ENCODE measurements at regions not wholly inside any gene's neighbourhood (a gene's known extent, or its start where the extent isn't known, plus 50 kb on each side); places are given as distances from the start of the nearest gene placed in this dataset.

DNA sequence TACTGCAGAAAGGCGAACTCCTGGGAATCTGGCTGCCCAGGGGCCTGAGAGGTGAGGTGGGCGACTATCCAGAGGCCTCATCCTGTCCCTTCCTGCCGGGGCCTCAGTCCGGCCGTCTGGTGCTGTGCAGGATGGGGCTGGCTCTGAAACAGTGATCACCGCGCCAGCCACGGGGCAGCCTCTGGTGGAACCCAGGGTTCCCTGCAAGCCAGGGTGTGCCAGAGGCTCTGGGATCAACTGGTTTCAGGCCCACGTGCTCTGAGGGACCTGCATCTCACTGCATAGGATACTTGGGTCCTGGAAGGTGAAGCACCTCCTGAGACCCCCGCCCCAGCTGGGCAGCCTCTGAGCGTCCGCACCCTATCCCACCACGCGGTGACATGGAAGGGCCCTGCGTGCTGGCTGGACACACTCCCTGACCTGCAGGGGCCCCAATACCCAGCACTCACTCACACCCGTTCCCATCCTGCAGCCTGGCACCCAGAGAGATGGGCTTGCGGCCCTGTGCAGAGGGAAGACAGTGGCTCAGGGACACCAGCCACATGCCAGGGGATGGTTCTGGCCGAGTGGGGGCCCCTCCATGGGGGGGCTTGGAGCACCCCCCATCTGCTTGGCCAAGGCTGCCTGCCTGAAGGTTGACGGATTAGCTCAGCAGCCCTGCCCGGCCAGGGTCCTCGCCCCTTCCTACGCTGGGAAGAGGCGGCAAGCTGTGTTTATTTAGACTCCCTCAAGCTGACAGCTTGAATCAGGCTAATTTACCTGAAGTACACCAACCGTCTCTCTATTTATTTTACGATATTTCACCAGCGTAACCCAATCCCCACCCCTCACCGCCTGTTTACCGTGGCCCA lies 64.3 kb upstream of the TTC34 start:
- no peak for DNase-seq (ENCODE audit: low read depth)

GRCh38 chr1:2866422-2867086 lies 65.1 kb upstream of the TTC34 start:
- DNase-seq (ENCODE audit: low read depth): no peak

DNA sequence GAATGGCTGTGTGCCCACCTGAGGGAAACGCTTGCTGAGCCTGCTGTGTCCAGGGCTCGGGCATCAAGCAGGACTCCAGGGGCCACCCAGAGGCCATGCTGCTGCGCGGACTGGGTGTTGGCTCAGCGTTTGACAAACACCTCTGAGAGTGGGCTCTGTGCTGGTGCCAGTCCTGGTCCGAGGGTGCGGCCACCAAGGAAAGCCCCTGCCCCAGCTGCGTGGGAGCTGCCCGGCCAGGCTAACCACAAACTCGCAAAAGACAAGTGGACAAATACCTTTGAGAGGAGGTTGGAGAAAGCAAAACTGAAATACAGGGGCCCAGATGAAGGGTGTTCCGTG lies 65.6 kb upstream of the TTC34 start:
- no peak for DNase-seq (ENCODE audit: low read depth)

GRCh38 chr1:2867861-2868260 lies 66.4 kb upstream of the TTC34 start:
- DNase-seq (ENCODE audit: low read depth): no peak

DNA sequence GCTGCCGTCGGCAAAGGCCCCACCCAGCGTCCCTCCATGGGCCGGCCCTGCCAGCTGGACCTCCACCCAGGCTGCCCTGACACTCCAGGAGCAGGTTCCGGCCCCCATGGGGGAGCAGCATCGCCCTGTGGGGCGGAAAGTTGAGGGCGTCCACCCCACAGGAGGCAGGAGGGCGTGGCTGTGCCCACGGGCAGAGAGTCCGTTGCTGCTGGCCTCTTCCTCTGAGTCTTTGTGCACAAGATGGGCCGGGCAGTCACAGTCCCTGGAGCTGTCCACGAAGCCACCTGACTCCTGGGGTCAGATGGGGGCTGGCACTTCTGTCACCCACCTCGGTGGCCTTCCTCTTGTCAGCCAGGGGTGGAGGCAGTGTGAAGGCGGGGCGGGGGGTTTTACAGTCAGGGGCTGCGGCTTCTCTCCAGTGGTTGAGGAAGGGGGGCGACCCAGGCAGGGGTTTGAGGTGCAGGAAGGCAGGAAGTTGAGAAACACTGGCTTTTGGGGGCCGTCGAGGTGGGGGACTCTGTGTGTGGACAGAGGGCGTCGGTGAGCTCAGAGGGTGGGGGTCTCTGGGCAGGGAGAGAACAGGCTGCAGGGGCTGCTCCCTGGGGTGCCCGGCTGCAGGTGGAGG lies 67.2 kb upstream of the TTC34 start:
- no peak for DNase-seq (ENCODE audit: low read depth)

- DNase-seq (ENCODE audit: low read depth): no peak
These were observed 69.8 kb upstream of the TTC34 start for GRCh38 chr1:2871246-2871815.

DNA sequence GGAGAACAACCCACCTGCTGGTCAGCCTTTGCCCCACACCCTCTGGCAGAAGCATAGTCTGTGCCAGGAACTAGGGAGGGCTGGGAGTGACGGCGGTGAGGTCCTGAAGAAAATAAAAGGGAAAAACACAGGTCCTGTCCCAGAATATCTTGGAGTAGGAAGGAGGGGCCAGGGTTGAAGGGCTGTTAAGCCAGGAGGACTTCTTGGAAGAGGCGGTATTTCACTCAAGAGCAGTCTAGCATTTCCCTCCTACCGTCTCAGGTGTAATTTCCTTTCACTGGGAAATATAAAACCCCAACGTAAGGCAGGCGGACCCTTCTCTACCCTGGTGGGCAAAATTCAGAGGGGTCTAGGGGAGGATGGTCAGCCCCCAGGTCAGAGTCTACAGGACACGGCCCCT lies 72.7 kb upstream of the TTC34 start:
- no peak for DNase-seq (ENCODE audit: low read depth)

DNA sequence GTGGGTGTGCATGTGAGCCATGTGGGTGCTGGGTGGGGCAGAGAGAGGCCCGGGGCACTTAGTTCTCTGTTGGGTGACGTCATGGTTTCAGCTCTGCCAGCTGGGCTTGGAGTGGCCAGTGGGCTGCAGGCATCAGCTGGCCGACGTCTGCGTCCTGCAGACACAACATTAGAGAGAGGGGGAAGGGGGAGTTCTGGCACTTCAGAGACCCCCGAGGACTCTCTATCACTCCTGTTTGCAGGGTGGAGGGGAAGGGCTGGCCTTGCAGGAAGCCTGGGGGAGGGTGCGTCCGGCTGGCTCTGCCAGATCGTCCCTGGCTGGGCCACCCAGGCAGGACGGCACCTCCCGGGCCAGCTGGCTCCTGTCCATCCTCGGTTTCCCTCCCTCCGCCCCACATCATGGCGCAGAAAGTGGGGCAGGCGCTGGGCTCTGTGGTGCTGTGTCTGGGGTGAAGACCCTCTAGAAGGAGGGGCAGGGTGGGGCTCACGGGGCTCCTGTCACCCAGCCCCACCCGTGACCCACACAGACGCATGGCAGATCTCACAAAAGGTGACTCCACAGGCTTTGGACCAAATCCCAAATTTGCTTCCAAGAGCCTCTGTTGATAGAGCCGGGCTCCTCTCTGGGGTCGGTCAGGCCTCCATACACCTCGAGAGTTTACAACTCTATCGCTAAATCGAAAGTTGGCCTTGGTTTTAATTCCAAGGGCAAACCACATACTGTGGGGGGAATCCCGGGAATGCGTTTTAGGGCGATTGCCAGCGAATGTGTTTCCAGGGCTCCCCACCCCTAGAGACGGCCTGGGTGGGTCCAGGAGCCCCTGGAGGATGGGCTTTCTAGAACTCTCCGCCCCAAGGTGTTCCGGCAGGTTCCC lies 73.4 kb upstream of the TTC34 start:
- no peak for DNase-seq (ENCODE audit: low read depth)

- no peak for DNase-seq (ENCODE audit: low read depth)
These were observed 74.4 kb upstream of the TTC34 start for GRCh38 chr1:2875707-2876561.

DNA sequence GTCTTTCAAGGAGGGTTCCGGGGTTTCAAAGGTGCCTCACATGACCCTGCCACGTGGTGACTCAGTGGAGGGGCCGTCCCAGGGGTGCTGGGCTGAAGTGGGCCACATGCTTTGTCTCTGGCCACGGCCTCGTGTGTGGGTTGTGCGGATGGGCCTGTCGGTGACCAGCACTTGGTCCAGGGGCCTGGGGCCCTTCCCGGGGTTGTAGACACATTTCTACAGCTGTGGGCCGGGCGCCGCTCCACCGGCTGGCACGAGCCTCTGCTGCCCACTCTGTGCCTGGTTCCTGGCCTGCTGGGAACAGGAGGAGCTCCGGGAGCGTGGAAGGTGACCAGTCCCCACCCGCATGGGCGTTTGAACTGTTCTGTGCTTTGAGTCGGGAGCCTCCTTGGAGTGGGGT lies 75.4 kb upstream of the TTC34 start:
- no peak for DNase-seq (ENCODE audit: low read depth)

DNA sequence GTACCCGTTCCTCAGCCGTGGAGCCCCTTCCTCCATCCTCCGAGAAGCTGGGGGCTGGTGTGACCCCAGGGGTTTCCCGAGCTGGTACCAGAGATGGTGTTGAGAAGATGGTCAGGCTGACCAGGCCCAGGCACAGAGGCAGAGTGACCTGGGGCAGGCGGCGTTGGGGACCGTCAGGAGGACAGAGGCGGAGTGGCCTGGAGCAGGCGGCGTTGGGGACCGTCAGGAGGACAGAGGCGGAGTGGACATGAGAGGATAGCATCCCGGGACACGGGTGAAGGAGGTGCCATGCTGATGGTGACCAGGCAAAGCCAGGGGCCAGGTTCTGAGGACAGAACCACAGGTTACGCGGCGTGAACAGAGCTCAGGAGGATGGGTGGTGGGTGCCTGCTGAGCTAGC lies 75.9 kb upstream of the TTC34 start:
- no peak for DNase-seq (ENCODE audit: low read depth)

- no peak for DNase-seq (ENCODE audit: low read depth)
These were observed 77.1 kb upstream of the TTC34 start for GRCh38 chr1:2878591-2878990.

DNA sequence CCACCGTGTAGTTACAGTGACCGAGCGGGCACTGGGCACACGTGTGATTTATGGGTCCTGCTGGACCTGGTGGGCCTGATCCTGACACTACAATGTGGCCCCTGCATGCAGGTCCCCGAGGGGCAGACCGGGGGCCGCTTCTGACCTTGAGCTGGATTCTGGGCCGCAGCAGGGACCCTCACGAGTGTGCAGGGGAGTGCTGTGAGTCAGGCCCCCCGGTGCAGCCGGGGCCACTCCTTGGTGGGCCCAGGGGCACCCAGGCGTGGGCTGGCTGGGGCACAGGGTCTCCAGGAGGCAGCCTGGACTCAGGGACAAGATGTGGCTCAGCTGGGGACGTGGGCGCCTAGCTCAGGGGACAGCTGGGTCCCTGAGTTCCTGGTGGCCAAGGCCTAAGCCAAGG lies 77.5 kb upstream of the TTC34 start:
- DNase-seq (ENCODE audit: low read depth): no peak

- DNase-seq (ENCODE audit: low read depth): no peak
These were observed 78.1 kb upstream of the TTC34 start for GRCh38 chr1:2879591-2879990.

DNA sequence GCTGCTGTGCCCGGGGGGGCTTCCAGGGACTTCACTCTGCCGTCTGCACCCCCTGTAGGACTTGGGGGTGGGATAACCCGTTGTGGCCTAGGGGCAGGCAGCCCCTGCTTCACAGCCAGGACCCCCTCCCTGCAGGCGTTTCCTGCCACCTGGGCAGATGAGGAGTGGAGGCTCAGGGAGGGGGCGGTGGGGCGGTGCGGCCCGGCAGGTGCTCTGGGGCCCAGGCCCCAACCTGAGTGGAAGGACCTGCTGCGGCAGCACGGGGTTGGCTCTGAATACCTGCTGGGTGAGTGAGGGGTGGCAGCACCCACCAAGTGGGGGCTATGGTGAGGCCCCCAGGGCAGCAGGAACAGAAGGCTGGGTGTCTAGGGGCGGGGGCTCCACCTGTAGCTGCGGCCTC lies 78.6 kb upstream of the TTC34 start:
- DNase-seq (ENCODE audit: low read depth): no peak

DNA sequence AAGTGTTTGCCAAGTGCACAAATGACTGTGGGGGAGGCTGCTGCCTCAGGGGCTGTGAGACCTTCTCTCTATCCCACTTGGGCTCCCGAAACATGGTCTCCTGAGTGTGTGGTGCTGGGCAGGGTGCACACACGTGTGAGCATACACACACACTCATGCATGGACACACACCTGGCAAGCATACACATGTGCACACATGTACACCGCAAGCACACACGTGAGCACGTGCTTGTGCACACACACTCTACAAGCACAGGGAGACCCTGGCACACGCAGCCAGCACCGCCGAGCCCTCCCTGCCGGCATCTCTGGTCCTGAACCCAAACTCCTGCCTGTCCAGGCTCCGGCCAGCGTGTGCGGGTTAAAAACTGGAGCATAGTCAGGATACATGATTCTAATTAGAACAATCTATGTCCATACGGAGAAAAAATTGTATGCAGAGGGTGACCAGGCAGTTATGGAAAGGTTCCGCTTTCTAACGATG lies 79.4 kb upstream of the TTC34 start:
- DNase-seq (ENCODE audit: low read depth): no peak

- no peak for DNase-seq (ENCODE audit: low read depth)
These were observed 80.1 kb upstream of the TTC34 start for GRCh38 chr1:2881556-2881955.

DNA sequence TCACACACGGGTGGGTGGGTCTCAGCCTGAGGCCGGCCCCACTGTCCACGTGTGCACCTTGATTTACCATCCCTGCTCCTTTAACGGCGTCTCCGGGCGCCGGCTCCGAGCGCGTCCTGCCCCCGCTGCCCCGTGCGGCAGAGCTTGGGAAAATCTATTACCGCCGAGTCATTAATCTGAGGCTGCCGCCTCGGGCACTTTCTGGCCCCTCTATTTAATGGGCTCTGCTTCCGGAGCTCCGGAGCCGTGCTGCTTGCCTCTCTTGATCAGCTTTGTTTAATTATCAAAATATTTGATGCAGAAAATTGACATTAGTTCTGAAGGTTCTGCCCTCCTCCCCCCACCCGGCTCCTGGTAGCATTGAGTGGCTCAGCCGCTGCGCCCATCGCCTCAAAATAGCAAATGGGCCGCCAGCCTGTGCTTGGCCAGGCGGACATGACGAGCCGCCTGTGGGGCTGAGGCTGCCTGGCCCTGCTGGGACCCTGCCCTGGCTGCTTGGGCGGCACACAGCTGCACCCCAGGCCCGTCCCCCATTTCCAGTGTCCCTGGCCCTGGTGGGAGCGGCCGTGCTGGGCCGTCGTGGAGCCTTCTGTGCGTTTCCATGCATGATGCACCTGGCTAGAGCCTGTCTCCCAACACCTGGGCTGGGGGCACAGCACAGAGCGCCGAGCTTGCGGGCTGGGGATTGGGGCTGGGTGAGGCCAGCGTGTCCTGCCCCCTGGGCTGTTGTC lies 81.6 kb upstream of the TTC34 start:
- DNase-seq (ENCODE audit: low read depth): no peak

- no peak for DNase-seq (ENCODE audit: low read depth)
These were observed 83.5 kb upstream of the TTC34 start for GRCh38 chr1:2885001-2885400.

DNA sequence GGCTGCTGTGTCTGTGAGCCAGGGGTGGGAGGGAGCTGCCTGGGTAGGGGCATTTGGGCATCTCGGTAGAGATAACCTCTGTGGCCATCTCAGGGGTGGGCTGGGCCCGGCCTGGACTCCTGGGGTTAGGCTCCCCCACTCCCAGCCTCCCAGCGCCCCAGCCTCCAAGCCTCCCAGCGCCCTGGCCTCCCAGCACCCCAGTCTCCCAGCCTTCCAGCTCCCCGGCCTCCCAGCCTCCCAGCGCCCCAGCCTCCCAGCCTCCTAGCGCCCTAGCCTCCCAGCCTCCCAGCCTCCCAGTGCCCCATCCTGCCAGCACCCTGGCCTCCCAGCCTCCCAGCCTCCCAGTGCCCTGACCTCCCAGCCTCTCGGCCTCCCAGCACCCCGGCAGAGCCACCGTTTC lies 85.1 kb upstream of the TTC34 start:
- no peak for DNase-seq (ENCODE audit: low read depth)
